BJ (cell line): ENCODE measurements at regions not wholly inside any gene's neighbourhood (a gene's known extent, or its start where the extent isn't known, plus 50 kb on each side); places are given as distances from the start of the nearest gene placed in this dataset.

Experiments
- CTCF ChIA-PET: fragments of 350-600 bp; formaldehyde crosslinking; extraction: SDS; loops from one replicate; lab custom pipeline; 2021; ENCODE audit warnings: antibody characterized with exemption, inconsistent platforms; lab: Yijun Ruan, JAX
- POLR2A ChIA-PET: fragments of 300-600 bp; sonication (Branson Sonifier 250); formaldehyde crosslinking; extraction: SDS; loops from one replicate; lab custom pipeline; 2021; ENCODE audit warnings: antibody characterized with exemption; lab: Charles Lee
- DNase-seq: peaks from one replicate; pipeline ENCODE4 v3.0.0-alpha.2; 2011; ENCODE audit warnings: low read depth
- H3K27me3 ChIP-seq: 2 replicates; pipeline ENCODE4 v1.6.0; 2011; ENCODE audit warnings: low read length; ENCODE audit not compliant: control insufficient read depth, insufficient read depth
- H3K36me3 ChIP-seq: 2 replicates; pipeline ENCODE4 v1.5.1; 2011; ENCODE audit warnings: low read length; ENCODE audit not compliant: control insufficient read depth, insufficient read depth
- H3K4me3 ChIP-seq: 2 replicates; pipeline ENCODE4 v1.5.1; 2011; ENCODE audit warnings: low read depth, mild to moderate bottlenecking, control low read depth, low read length
- CTCF ChIP-seq: IDR thresholded peaks from 2 replicates; pipeline ENCODE4 v1.5.1; 2011; ENCODE audit warnings: low read depth, mild to moderate bottlenecking, control low read depth, inconsistent platforms, low read length, moderate library complexity; ENCODE audit not compliant: insufficient read depth

- Histone ChIP-seq H3K4me3 (no peak overlapping the region), H3K36me3 (no peaks in the 10 kb centered on the region), H3K27me3 (no peaks in the 10 kb centered on the region)
- DNase-seq = no peak
- POLR2A ChIA-PET = no interaction called here
- no peak for TF ChIP-seq CTCF
- CTCF ChIA-PET = no interaction called here
Measured at GRCh38 chr1:106980121-106980520, 76.4 kb upstream of the PRMT6 start.

- no peak for DNase-seq
- Histone ChIP-seq H3K36me3 (no peaks in the 10 kb centered on the region), H3K27me3 (no peaks in the 10 kb centered on the region), H3K4me3 (no peak overlapping the region)
- CTCF ChIA-PET = no interaction called here
- TF ChIP-seq CTCF = no peak
- POLR2A ChIA-PET = no interaction called here
Measured at GRCh38 chr1:106984801-106985200, 71.7 kb upstream of the PRMT6 start.

- ChIA-PET POLR2A (no interaction called here), CTCF (no interaction called here)
- Histone ChIP-seq H3K27me3 (no peaks in the 10 kb centered on the region), H3K36me3 (no peaks in the 10 kb centered on the region), H3K4me3 (no peak overlapping the region)
- DNase-seq = no peak
- TF ChIP-seq CTCF = no peak
Measured at GRCh38 chr1:106986603-106987002, 69.9 kb upstream of the PRMT6 start.

- Histone ChIP-seq H3K4me3 (no peak overlapping the region), H3K36me3 (no peaks in the 10 kb centered on the region), H3K27me3 (no peaks in the 10 kb centered on the region)
- DNase-seq = no peak
- TF ChIP-seq CTCF = no peak
- CTCF ChIA-PET = no interaction called here
- POLR2A ChIA-PET = no interaction called here
Measured at GRCh38 chr1:106995970-106996369, 60.5 kb upstream of the PRMT6 start.

GRCh38 chr1:106998431-106999002 lies 58.0 kb upstream of the PRMT6 start:
- Histone ChIP-seq H3K4me3 (no peak overlapping the region), H3K27me3 (no peaks in the 10 kb centered on the region), H3K36me3 (no peaks in the 10 kb centered on the region)
- ChIA-PET POLR2A (no interaction called here), CTCF (no interaction called here)
- TF ChIP-seq CTCF = no peak
- no peak for DNase-seq
